NCI-H526 (cell line): ENCODE measurements at regions not wholly inside any gene's neighbourhood (a gene's known extent, or its start where the extent isn't known, plus 50 kb on each side); places are given as distances from the start of the nearest gene placed in this dataset.
"Not testable (repeated sequence)": the region's sequence is repeated elsewhere in the genome, so short reads cannot be mapped to it uniquely, and the experiment has no call there.

Experiments used
- DNase-seq, 2 experiments: peaks; one replicate each; lab custom pipeline; 2025; lab: John Stamatoyannopoulos, UW

GRCh38 chr6:9192405-9192909, 757.1 kb upstream of the SLC35B3 start:
- DNase-seq: no peak

GRCh38 chr6:9186148-9186547, 750.8 kb upstream of the SLC35B3 start:
- DNase-seq: no peak

GRCh38 chr6:9178071-9178470, 742.7 kb upstream of the SLC35B3 start:
- no peak for DNase-seq

- DNase-seq: no peak
Measured at GRCh38 chr6:9173229-9173628, 737.9 kb upstream of the SLC35B3 start.

GRCh38 chr6:9172096-9172495, 736.8 kb upstream of the SLC35B3 start:
- DNase-seq: no peak

- no peak for DNase-seq
Measured at GRCh38 chr6:9168669-9169068, 733.3 kb upstream of the SLC35B3 start.

GRCh38 chr6:9161731-9162130, 726.4 kb upstream of the SLC35B3 start:
- no peak for DNase-seq

- no peak for DNase-seq
Measured at GRCh38 chr6:9159051-9159450, 723.7 kb upstream of the SLC35B3 start.

- no peak for DNase-seq
Measured at GRCh38 chr6:9155836-9156235, 720.5 kb upstream of the SLC35B3 start.

GRCh38 chr6:9143140-9143539, 707.8 kb upstream of the SLC35B3 start:
- DNase-seq: no peak

GRCh38 chr6:9140951-9141460, 705.7 kb upstream of the SLC35B3 start:
- DNase-seq: no peak

GRCh38 chr6:9140172-9140571, 704.8 kb upstream of the SLC35B3 start:
- DNase-seq: no peak

- no peak for DNase-seq
Measured at GRCh38 chr6:9139746-9140145, 704.4 kb upstream of the SLC35B3 start.

- no peak for DNase-seq
Measured at GRCh38 chr6:9138936-9139335, 703.6 kb upstream of the SLC35B3 start.

- DNase-seq: no peak
Measured at GRCh38 chr6:9136141-9136822, 700.9 kb upstream of the SLC35B3 start.

GRCh38 chr6:9131616-9132015, 696.3 kb upstream of the SLC35B3 start:
- DNase-seq: no peak

- no peak for DNase-seq
Measured at GRCh38 chr6:9131201-9131600, 695.9 kb upstream of the SLC35B3 start.

- DNase-seq: no peak
Measured at GRCh38 chr6:9128970-9129369, 693.6 kb upstream of the SLC35B3 start.

- DNase-seq: no peak
Measured at GRCh38 chr6:9126878-9127560, 691.7 kb upstream of the SLC35B3 start.

GRCh38 chr6:9126034-9126433, 690.7 kb upstream of the SLC35B3 start:
- DNase-seq: not testable (repeated sequence)

- no peak for DNase-seq
Measured at GRCh38 chr6:9121549-9121948, 686.2 kb upstream of the SLC35B3 start.

GRCh38 chr6:9116026-9116425, 680.7 kb upstream of the SLC35B3 start:
- no peak for DNase-seq

GRCh38 chr6:9112544-9112943, 677.2 kb upstream of the SLC35B3 start:
- no peak for DNase-seq
